ENCODE measurements at regions not wholly inside any gene's neighbourhood (a gene's known extent, or its start where the extent isn't known, plus 50 kb on each side); places are given as distances from the start of the nearest gene placed in this dataset.

DNA sequence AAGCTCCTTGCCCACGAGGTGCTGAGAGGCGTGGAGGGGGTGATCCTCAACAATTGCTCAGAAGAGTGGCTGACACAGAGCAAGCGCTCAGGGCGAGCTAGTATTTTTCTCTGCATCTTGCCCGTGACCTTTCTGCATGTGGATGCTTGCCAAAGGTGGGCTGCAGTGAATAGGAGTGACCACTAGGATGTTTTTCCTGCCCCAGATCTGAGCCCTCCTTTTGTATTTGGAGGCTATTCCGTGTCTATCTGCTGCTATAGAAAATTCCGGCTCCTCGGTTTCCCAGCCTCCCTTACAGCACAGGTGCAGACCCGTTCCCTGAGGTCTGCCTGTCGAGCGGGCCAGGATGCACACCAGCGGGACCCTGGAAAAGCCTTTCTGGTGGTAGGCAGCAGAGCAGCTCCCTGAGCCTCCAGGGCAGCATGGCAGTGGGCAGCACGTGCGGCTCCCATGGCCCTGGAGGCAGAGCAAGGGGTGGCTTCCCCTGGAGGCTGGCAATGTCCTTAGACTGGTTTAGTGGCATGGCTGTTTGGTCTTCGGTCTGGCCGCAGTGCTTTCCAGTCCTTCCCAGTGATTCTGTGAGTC is 145.1 kb upstream of the PCBD1 start:
- H2AK9ac ChIP-seq (replicated peaks; ENCODE audit: low read depth, low read length, poor library complexity), result peak overlapping the region; percentile 28
- POLR2A ChIA-PET (ENCODE audit: unreplicated experiment), result no interaction called here
- WGBS, 2 experiments (ENCODE audit: extremely low coverage in 2 of 2, insufficient read length in 1 of 2), result 18% methylated on average over 2 of the region's 16 CpGs; no CpG with 5 or more reads in 1 of the 2 experiments
- H3K14ac ChIP-seq (replicated peaks; ENCODE audit: low read depth, low read length), result no peak overlapping the region
- H3K9me1 ChIP-seq (ENCODE audit: insufficient read depth, low read length), result no peaks in the 10 kb centered on the region
- TF ChIP-seq FOS (IDR thresholded peaks at IDR 0.05; ENCODE audit: low read depth, low read length), result no peak
- no peak for TF ChIP-seq SMC3 (IDR thresholded peaks at IDR 0.05; ENCODE audit: low read depth, low read length)
- TF ChIP-seq, protein P1, sequence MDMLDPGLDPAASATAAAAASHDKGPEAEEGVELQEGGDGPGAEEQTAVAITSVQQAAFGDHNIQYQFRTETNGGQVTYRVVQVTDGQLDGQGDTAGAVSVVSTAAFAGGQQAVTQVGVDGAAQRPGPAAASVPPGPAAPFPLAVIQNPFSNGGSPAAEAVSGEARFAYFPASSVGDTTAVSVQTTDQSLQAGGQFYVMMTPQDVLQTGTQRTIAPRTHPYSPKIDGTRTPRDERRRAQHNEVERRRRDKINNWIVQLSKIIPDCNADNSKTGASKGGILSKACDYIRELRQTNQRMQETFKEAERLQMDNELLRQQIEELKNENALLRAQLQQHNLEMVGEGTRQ (IDR thresholded peaks at IDR 0.05; ENCODE audit: low read depth, low read length), result no peak
- no peak for TF ChIP-seq RFX5 (IDR thresholded peaks at IDR 0.05; ENCODE audit: low read depth, low read length)
- no peak for TF ChIP-seq POLR2A (IDR thresholded peaks at IDR 0.05; ENCODE audit: low read depth, low read length)
- no peak for TF ChIP-seq CEBPB (IDR thresholded peaks at IDR 0.05; ENCODE audit: low read depth, low read length)
- TF ChIP-seq MAFK (IDR thresholded peaks at IDR 0.05; ENCODE audit: low read depth, low read length), result no peak
- no peak for TF ChIP-seq MXI1 (IDR thresholded peaks at IDR 0.05; ENCODE audit: borderline replicate concordance, low read depth, low read length)
- no peak for TF ChIP-seq RAD21 (IDR thresholded peaks at IDR 0.05; ENCODE audit: low read length)
- H3K27me3 ChIP-seq (ENCODE audit: control insufficient read depth, insufficient read depth, low read length), result peaks cover 20% of the 10 kb centered on the region
- H3K79me1 ChIP-seq (ENCODE audit: low read depth in 1 of 2, low read length in 2 of 2), result no peaks in the 10 kb centered on the region
- no peak overlapping the region for H3K4ac ChIP-seq (ENCODE audit: low read depth, low read length)
- H4K91ac ChIP-seq (ENCODE audit: insufficient read depth, low read depth, low read length), result no peak overlapping the region
- no peak overlapping the region for H3K27ac ChIP-seq (ENCODE audit: insufficient read depth, low read length)
- H3K18ac ChIP-seq (ENCODE audit: low read depth, low read length), result no peak overlapping the region
- DNase-seq, result no peak
- H4K20me1 ChIP-seq (ENCODE audit: insufficient read depth, low read length), result no peaks in the 10 kb centered on the region
- dilution Hi-C loops (cut with HindIII; ENCODE audit: low sequenced_read_pairs, unreplicated experiment), result no loop called here
- no peak overlapping the region for H2BK120ac ChIP-seq (ENCODE audit: low read depth, low read length)
- H3K56ac ChIP-seq (ENCODE audit: extremely low read depth, insufficient read depth, low read length), result no peak overlapping the region
- no peak overlapping the region for H4K8ac ChIP-seq (ENCODE audit: low read depth in 2 of 2, low read length in 2 of 2)
- no peak overlapping the region for H3K9ac ChIP-seq (ENCODE audit: low read depth, low read length)
- no peak overlapping the region for H2AFZ ChIP-seq (replicated peaks; ENCODE audit: low read length, poor library complexity)
- H4K5ac ChIP-seq (ENCODE audit: low read depth, low read length), result no peak overlapping the region
- H2AK5ac ChIP-seq (ENCODE audit: low read depth, low read length), result no peak overlapping the region
- CTCF ChIA-PET, result interaction anchor here (0.6 kb wide), 1 partner anchor 424 kb away, joined by 4 read pairs; no protein-coding TSS in a partner anchor
- H3K4me2 ChIP-seq (ENCODE audit: low read depth, low read length), result no peak overlapping the region
- H2BK20ac ChIP-seq (ENCODE audit: low read depth, low read length), result no peak overlapping the region
- intact Hi-C loops (cut with micrococcal nuclease), result no loop called here
- ATAC-seq (ENCODE audit: low read depth), result no peak
- H3K9me3 ChIP-seq (ENCODE audit: control insufficient read depth, insufficient read depth, low read length), result no peaks in the 10 kb centered on the region
- H3K36me3 ChIP-seq (ENCODE audit: control insufficient read depth, insufficient read depth, low read length), result no peaks in the 10 kb centered on the region
- H2BK5ac ChIP-seq (ENCODE audit: low read depth, low read length, poor library complexity, severe bottlenecking), result no peak overlapping the region
- in situ Hi-C loops (cut with MboI; ENCODE audit: low sequenced_read_pairs), result no loop called here
- no peak overlapping the region for H2BK15ac ChIP-seq (ENCODE audit: low read depth, low read length)
- BruUV-seq (replicated peaks), result no TSS peak
- no peak overlapping the region for H3K4me3 ChIP-seq (ENCODE audit: insufficient read depth, low read depth, low read length)
- no peak overlapping the region for H3K23ac ChIP-seq (ENCODE audit: low read depth, low read length)
- no peaks in the 10 kb centered on the region for H3K4me1 ChIP-seq (ENCODE audit: control insufficient read depth, insufficient read depth, low read length)

Measured in IMR-90 (cell line).